Gastrocnemius medialis (tissue), 4 donors: ENCODE measurements at regions not wholly inside any gene's neighbourhood (a gene's known extent, or its start where the extent isn't known, plus 50 kb on each side); places are given as distances from the start of the nearest gene placed in this dataset.

Experiments
- ATAC-seq, 2 donors: fragments of 150-250 bp; one replicate each; pipeline ENCODE4 v1.9.1; 2016
- DNase-seq, 2 donors: peaks; one replicate each; pipeline ENCODE4 v3.0.0-alpha.2; 2019
- H3K27ac ChIP-seq, 4 donors: fragments of 200-600 bp; sonication (generic); 1 replicate in 1 of 4; 2 replicates in 3 of 4; pipeline ENCODE4 v1.5.1; 2016 to 2018; ENCODE audit warnings: mild to moderate bottlenecking in 2 of 4, moderate library complexity in 1 of 4
- H3K27me3 ChIP-seq, 3 donors: fragments of 200-600 bp; sonication (generic) in 2 of 3; 1 replicate in 1 of 3; 2 replicates in 2 of 3; pipeline versions ENCODE4 v1.5.1 to v1.6.0; 2016 to 2019; ENCODE audit warnings: mild to moderate bottlenecking in 1 of 3, moderate library complexity in 1 of 3
- H3K36me3 ChIP-seq, 2 donors: fragments of 200-600 bp; sonication (generic) in 1 of 2; one replicate each; pipeline ENCODE4 v1.5.1; 2017 to 2018
- H3K4me1 ChIP-seq, 2 donors: fragments of 200-600 bp; sonication (generic) in 1 of 2; one replicate each; pipeline ENCODE4 v1.5.1; 2016 to 2017; ENCODE audit warnings: mild to moderate bottlenecking in 2 of 2
- H3K4me3 ChIP-seq, 4 donors: fragments of 200-600 bp; sonication (generic) in 3 of 4; 1 replicate in 1 of 4; 2 replicates in 3 of 4; pipeline ENCODE4 v1.5.1; 2016 to 2019; ENCODE audit warnings: mild to moderate bottlenecking in 2 of 4
- H3K9me3 ChIP-seq, 3 donors: fragments of 200-600 bp; sonication (generic) in 2 of 3; 1 replicate in 1 of 3; 2 replicates in 2 of 3; pipeline ENCODE4 v1.5.1; 2016 to 2019
- CTCF ChIP-seq, 5 experiments: fragments of 450-650 bp in 3 of 5; fragments of 200-600 bp in 2 of 5; sonication (generic) in 2 of 5; IDR thresholded peaks in 4 of 5; conservative IDR thresholded peaks in 1 of 5; 1 replicate in 4 of 5; 2 replicates in 1 of 5; pipeline ENCODE4 v1.5.1; 2016 to 2019; ENCODE audit warnings: antibody characterized with exemption in 5 of 5, mild to moderate bottlenecking in 3 of 5, moderate library complexity in 3 of 5
- POLR2A ChIP-seq, 2 donors: fragments of 450-650 bp; IDR thresholded peaks; one replicate each; pipeline ENCODE4 v1.6.1; 2017; ENCODE audit warnings: antibody characterized with exemption in 2 of 2, mild to moderate bottlenecking in 2 of 2, moderate library complexity in 2 of 2
- in situ Hi-C, 4 donors: fragments of 200-750 bp; cut with MboI; loops; one replicate each; pipeline versions ENCODE4 v1.15.0 to v1.8.0; 2017; ENCODE audit warnings: low sequenced_read_pairs in 4 of 4
- intact Hi-C: fragments of 100-400 bp; cut with DNase I; formaldehyde crosslinking; loops from one replicate; pipeline ENCODE4 v1.15.1; 2023; ENCODE audit warnings: low total_unique reads

GRCh38 chr4:59409647-59410046, 1790.5 kb upstream of the ADGRL3 start:
- intact Hi-C loops: no loop called here

GRCh38 chr4:59412739-59413138, 1787.4 kb upstream of the ADGRL3 start:
- H3K27me3 ChIP-seq: no peaks in the 10 kb centered on the region

More at GRCh38 chr4:59409647-59410046, 1790.5 kb upstream of the ADGRL3 start:
- no peaks in the 10 kb centered on the region for H3K9me3 ChIP-seq
- DNase-seq (no peak), ATAC-seq (no peak)
- H3K27me3 ChIP-seq: no peaks in the 10 kb centered on the region
- in situ Hi-C loops: no loop called here
- no peak overlapping the region for H3K27ac ChIP-seq
- H3K4me3 ChIP-seq: no peak overlapping the region
- TF ChIP-seq POLR2A (IDR thresholded peaks at IDR 0.05) (no peak), CTCF (IDR thresholded peaks at IDR 0.05 in 4 of 5, conservative IDR thresholded peaks at IDR 0.05 in 1 of 5) (no peak)
- H3K36me3 ChIP-seq: no peaks in the 10 kb centered on the region
- H3K4me1 ChIP-seq: no peaks in the 10 kb centered on the region

GRCh38 chr4:59455751-59456150, 1744.4 kb upstream of the ADGRL3 start:
- no peak for TF ChIP-seq POLR2A (IDR thresholded peaks at IDR 0.05)
- no peak for TF ChIP-seq CTCF (IDR thresholded peaks at IDR 0.05 in 4 of 5, conservative IDR thresholded peaks at IDR 0.05 in 1 of 5)
- ATAC-seq (no peak), DNase-seq (no peak)
- in situ Hi-C loops (no loop called here), intact Hi-C loops (no loop called here)
- H3K4me1 ChIP-seq: no peaks in the 10 kb centered on the region
- H3K27me3 ChIP-seq: no peaks in the 10 kb centered on the region
- H3K27ac ChIP-seq: no peak overlapping the region
- H3K4me3 ChIP-seq: no peak overlapping the region
- no peaks in the 10 kb centered on the region for H3K9me3 ChIP-seq
- no peaks in the 10 kb centered on the region for H3K36me3 ChIP-seq

More at GRCh38 chr4:59412739-59413138, 1787.4 kb upstream of the ADGRL3 start:
- no peak for DNase-seq
- intact Hi-C loops (no loop called here), in situ Hi-C loops (no loop called here)
- no peaks in the 10 kb centered on the region for H3K4me1 ChIP-seq
- ATAC-seq: no peak
- no peak overlapping the region for H3K27ac ChIP-seq
- no peaks in the 10 kb centered on the region for H3K9me3 ChIP-seq
- H3K36me3 ChIP-seq: no peaks in the 10 kb centered on the region
- TF ChIP-seq POLR2A (IDR thresholded peaks at IDR 0.05) (no peak), CTCF (IDR thresholded peaks at IDR 0.05 in 4 of 5, conservative IDR thresholded peaks at IDR 0.05 in 1 of 5) (no peak)
- no peak overlapping the region for H3K4me3 ChIP-seq

- intact Hi-C loops: no loop called here
- H3K4me3 ChIP-seq: no peak overlapping the region
- ATAC-seq: no peak
Measured at GRCh38 chr4:59457576-59457975, 1742.5 kb upstream of the ADGRL3 start.

More at GRCh38 chr4:59457576-59457975, 1742.5 kb upstream of the ADGRL3 start:
- no peaks in the 10 kb centered on the region for H3K9me3 ChIP-seq
- no peak overlapping the region for H3K27ac ChIP-seq
- no peaks in the 10 kb centered on the region for H3K4me1 ChIP-seq
- no peaks in the 10 kb centered on the region for H3K36me3 ChIP-seq
- H3K27me3 ChIP-seq: no peaks in the 10 kb centered on the region
- DNase-seq: no peak
- no peak for TF ChIP-seq POLR2A (IDR thresholded peaks at IDR 0.05)
- no peak for TF ChIP-seq CTCF (IDR thresholded peaks at IDR 0.05 in 4 of 5, conservative IDR thresholded peaks at IDR 0.05 in 1 of 5)
- in situ Hi-C loops: no loop called here
